ENCODE measurements at regions not wholly inside any gene's neighbourhood (a gene's known extent, or its start where the extent isn't known, plus 50 kb on each side); places are given as distances from the start of the nearest gene placed in this dataset.

GRCh38 chr6:113103634-113104361 is 753.3 kb upstream of the MARCKS start:
- no peak overlapping the region for H3K4me3 ChIP-seq (ENCODE audit: low read depth in 1 of 3, low read length in 3 of 3)
- WGBS = 57% methylated on average over 4 of the region's 4 CpGs
- no peak overlapping the region for H3K27ac ChIP-seq (ENCODE audit: low read depth in 1 of 2, low read length in 2 of 2)
- H3K9me3 ChIP-seq (ENCODE audit: control insufficient read depth in 4 of 4, low read length in 3 of 4) = no peaks in the 10 kb centered on the region
- no peaks in the 10 kb centered on the region for H3K27me3 ChIP-seq (ENCODE audit: control insufficient read depth in 4 of 4, insufficient read depth in 4 of 4, low read length in 3 of 4)
- no peak overlapping the region for H3K9ac ChIP-seq (ENCODE audit: low read depth in 1 of 2, low read length in 2 of 2)
- no peak for DNase-seq (ENCODE audit: low spot score)
- H3K4me1 ChIP-seq (ENCODE audit: control insufficient read depth in 4 of 4, insufficient read depth in 4 of 4, low read length in 3 of 4) = no peaks in the 10 kb centered on the region
- no peaks in the 10 kb centered on the region for H3K36me3 ChIP-seq (ENCODE audit: control insufficient read depth in 4 of 4, insufficient read depth in 3 of 4, low read depth in 1 of 4, low read length in 3 of 4)
- TF ChIP-seq MAX (IDR thresholded peaks at IDR 0.05) (no peak), YY1 (IDR thresholded peaks at IDR 0.05) (no peak), RAD21 (IDR thresholded peaks at IDR 0.05) (no peak), ZBTB33 (IDR thresholded peaks at IDR 0.05) (no peak), FOXA2 (IDR thresholded peaks at IDR 0.05) (no peak), SP1 (IDR thresholded peaks at IDR 0.05) (no peak), ATF3 (IDR thresholded peaks at IDR 0.05) (no peak), CTCF (IDR thresholded peaks at IDR 0.05; ENCODE audit: low read depth, low read length, missing input control) (no peak), FOXA1 (IDR thresholded peaks at IDR 0.05) (no peak), HNF4G (IDR thresholded peaks at IDR 0.05) (no peak), RXRA (IDR thresholded peaks at IDR 0.05) (no peak)

- Histone ChIP-seq H3K9ac (ENCODE audit: low read depth in 1 of 2, low read length in 2 of 2) (no peak overlapping the region), H3K27me3 (ENCODE audit: control insufficient read depth in 4 of 4, insufficient read depth in 4 of 4, low read length in 3 of 4) (no peaks in the 10 kb centered on the region), H3K4me3 (ENCODE audit: low read depth in 1 of 3, low read length in 3 of 3) (no peak overlapping the region), H3K9me3 (ENCODE audit: control insufficient read depth in 4 of 4, low read length in 3 of 4) (no peaks in the 10 kb centered on the region), H3K27ac (ENCODE audit: low read depth in 1 of 2, low read length in 2 of 2) (no peak overlapping the region), H3K4me1 (ENCODE audit: control insufficient read depth in 4 of 4, insufficient read depth in 4 of 4, low read length in 3 of 4) (no peaks in the 10 kb centered on the region), H3K36me3 (ENCODE audit: control insufficient read depth in 4 of 4, insufficient read depth in 3 of 4, low read depth in 1 of 4, low read length in 3 of 4) (no peaks in the 10 kb centered on the region)
- WGBS = 72% methylated on average over 4 of the region's 4 CpGs
- TF ChIP-seq FOXA1 (IDR thresholded peaks at IDR 0.05) (no peak), MAX (IDR thresholded peaks at IDR 0.05) (no peak), YY1 (IDR thresholded peaks at IDR 0.05) (no peak), REST (IDR thresholded peaks at IDR 0.05) (no peak), GABPA (IDR thresholded peaks at IDR 0.05 in 1 of 2, conservative IDR thresholded peaks at IDR 0.05 in 1 of 2) (no peak), HNF4A (conservative IDR thresholded peaks at IDR 0.05) (no peak), SP1 (IDR thresholded peaks at IDR 0.05) (no peak), ATF3 (IDR thresholded peaks at IDR 0.05) (no peak), FOXA2 (IDR thresholded peaks at IDR 0.05) (no peak), EGR1 (IDR thresholded peaks at IDR 0.05; ENCODE audit: low read depth in 2 of 2) (no peak), TAF1 (conservative IDR thresholded peaks at IDR 0.05) (no peak), HNF4G (IDR thresholded peaks at IDR 0.05) (no peak), NR2F2 (IDR thresholded peaks at IDR 0.05) (no peak), JUND (IDR thresholded peaks at IDR 0.05) (no peak), ZBTB33 (IDR thresholded peaks at IDR 0.05) (no peak)
- DNase-seq (ENCODE audit: low spot score) = no peak
Measured at GRCh38 chr6:113104541-113104940, 752.6 kb upstream of the MARCKS start.
